ENCODE measurements at regions not wholly inside any gene's neighbourhood (a gene's known extent, or its start where the extent isn't known, plus 50 kb on each side); places are given as distances from the start of the nearest gene placed in this dataset.

GRCh38 chr15:91694131-91694830 is 159.2 kb upstream of the SLCO3A1 start:
- Histone ChIP-seq H3K4me3 (ENCODE audit: low read length in 3 of 3) (peak overlapping the region; percentile 42 to 62 (median 53)), H3K9me3 (ENCODE audit: control insufficient read depth in 3 of 3, low read length in 3 of 3) (no peaks in the 10 kb centered on the region), H3K36me3 (ENCODE audit: control insufficient read depth in 3 of 3, insufficient read depth in 3 of 3, low read length in 3 of 3) (no peaks in the 10 kb centered on the region), H3K9ac (ENCODE audit: low read depth in 1 of 3, low read length in 3 of 3) (peak overlapping the region; percentile 26 to 75 (median 39)), H3K27ac (ENCODE audit: low read depth, low read length) (peak overlapping the region; percentile 85), H3K27me3 (ENCODE audit: control insufficient read depth in 3 of 3, insufficient read depth in 3 of 3, low read length in 3 of 3) (no peaks in the 10 kb centered on the region), H3K4me1 (ENCODE audit: control insufficient read depth in 3 of 3, insufficient read depth in 3 of 3, low read length in 3 of 3) (no peaks in the 10 kb centered on the region)

- Histone ChIP-seq H3K4me3 (ENCODE audit: low read length in 3 of 3) (peak overlapping the region; percentile 42 to 62 (median 53)), H3K36me3 (ENCODE audit: control insufficient read depth in 3 of 3, insufficient read depth in 3 of 3, low read length in 3 of 3) (no peaks in the 10 kb centered on the region), H3K27me3 (ENCODE audit: control insufficient read depth in 3 of 3, insufficient read depth in 3 of 3, low read length in 3 of 3) (no peaks in the 10 kb centered on the region), H3K9me3 (ENCODE audit: control insufficient read depth in 3 of 3, low read length in 3 of 3) (no peaks in the 10 kb centered on the region), H3K4me1 (ENCODE audit: control insufficient read depth in 3 of 3, insufficient read depth in 3 of 3, low read length in 3 of 3) (no peaks in the 10 kb centered on the region), H3K27ac (ENCODE audit: low read depth, low read length) (peak overlapping the region; percentile 85), H3K9ac (ENCODE audit: low read depth in 1 of 3, low read length in 3 of 3) (peak overlapping the region in 2 of 3 donors; percentile 26 to 75)
Observed at GRCh38 chr15:91694831-91695210, 158.7 kb upstream of the SLCO3A1 start.

GRCh38 chr15:91695799-91696198 is 157.7 kb upstream of the SLCO3A1 start:
- Histone ChIP-seq H3K9me3 (ENCODE audit: control insufficient read depth in 3 of 3, low read length in 3 of 3) (no peaks in the 10 kb centered on the region), H3K4me1 (ENCODE audit: control insufficient read depth in 3 of 3, insufficient read depth in 3 of 3, low read length in 3 of 3) (no peaks in the 10 kb centered on the region), H3K9ac (ENCODE audit: low read depth in 1 of 3, low read length in 3 of 3) (no peak overlapping the region), H3K4me3 (ENCODE audit: low read length in 3 of 3) (no peak overlapping the region), H3K27me3 (ENCODE audit: control insufficient read depth in 3 of 3, insufficient read depth in 3 of 3, low read length in 3 of 3) (no peaks in the 10 kb centered on the region), H3K27ac (ENCODE audit: low read depth, low read length) (no peak overlapping the region), H3K36me3 (ENCODE audit: control insufficient read depth in 3 of 3, insufficient read depth in 3 of 3, low read length in 3 of 3) (no peaks in the 10 kb centered on the region)

GRCh38 chr15:91696981-91697380 is 156.5 kb upstream of the SLCO3A1 start:
- Histone ChIP-seq H3K9ac (ENCODE audit: low read depth in 1 of 3, low read length in 3 of 3) (no peak overlapping the region), H3K4me3 (ENCODE audit: low read length in 3 of 3) (no peak overlapping the region), H3K4me1 (ENCODE audit: control insufficient read depth in 3 of 3, insufficient read depth in 3 of 3, low read length in 3 of 3) (no peaks in the 10 kb centered on the region), H3K27ac (ENCODE audit: low read depth, low read length) (no peak overlapping the region), H3K9me3 (ENCODE audit: control insufficient read depth in 3 of 3, low read length in 3 of 3) (no peaks in the 10 kb centered on the region), H3K36me3 (ENCODE audit: control insufficient read depth in 3 of 3, insufficient read depth in 3 of 3, low read length in 3 of 3) (no peaks in the 10 kb centered on the region), H3K27me3 (ENCODE audit: control insufficient read depth in 3 of 3, insufficient read depth in 3 of 3, low read length in 3 of 3) (no peaks in the 10 kb centered on the region)

- Histone ChIP-seq H3K9me3 (ENCODE audit: control insufficient read depth in 3 of 3, low read length in 3 of 3) (no peaks in the 10 kb centered on the region), H3K27ac (ENCODE audit: low read depth, low read length) (no peak overlapping the region), H3K4me3 (ENCODE audit: low read length in 3 of 3) (no peak overlapping the region), H3K36me3 (ENCODE audit: control insufficient read depth in 3 of 3, insufficient read depth in 3 of 3, low read length in 3 of 3) (no peaks in the 10 kb centered on the region), H3K4me1 (ENCODE audit: control insufficient read depth in 3 of 3, insufficient read depth in 3 of 3, low read length in 3 of 3) (no peaks in the 10 kb centered on the region), H3K27me3 (ENCODE audit: control insufficient read depth in 3 of 3, insufficient read depth in 3 of 3, low read length in 3 of 3) (no peaks in the 10 kb centered on the region), H3K9ac (ENCODE audit: low read depth in 1 of 3, low read length in 3 of 3) (no peak overlapping the region)
Observed at GRCh38 chr15:91698241-91698640, 155.3 kb upstream of the SLCO3A1 start.

- Histone ChIP-seq H3K27ac (ENCODE audit: low read depth, low read length) (no peak overlapping the region), H3K4me3 (ENCODE audit: low read length in 3 of 3) (no peak overlapping the region), H3K9me3 (ENCODE audit: control insufficient read depth in 3 of 3, low read length in 3 of 3) (no peaks in the 10 kb centered on the region), H3K9ac (ENCODE audit: low read depth in 1 of 3, low read length in 3 of 3) (no peak overlapping the region), H3K27me3 (ENCODE audit: control insufficient read depth in 3 of 3, insufficient read depth in 3 of 3, low read length in 3 of 3) (no peaks in the 10 kb centered on the region), H3K4me1 (ENCODE audit: control insufficient read depth in 3 of 3, insufficient read depth in 3 of 3, low read length in 3 of 3) (no peaks in the 10 kb centered on the region), H3K36me3 (ENCODE audit: control insufficient read depth in 3 of 3, insufficient read depth in 3 of 3, low read length in 3 of 3) (no peaks in the 10 kb centered on the region)
Observed at GRCh38 chr15:91699741-91700140, 153.8 kb upstream of the SLCO3A1 start.

GRCh38 chr15:91703274-91703673 is 150.2 kb upstream of the SLCO3A1 start:
- H3K4me3 ChIP-seq (ENCODE audit: low read length in 3 of 3): no peak overlapping the region
- no peaks in the 10 kb centered on the region for H3K36me3 ChIP-seq (ENCODE audit: control insufficient read depth in 3 of 3, insufficient read depth in 3 of 3, low read length in 3 of 3)
- no peak overlapping the region for H3K27ac ChIP-seq (ENCODE audit: low read depth, low read length)
- H3K27me3 ChIP-seq (ENCODE audit: control insufficient read depth in 3 of 3, insufficient read depth in 3 of 3, low read length in 3 of 3): no peaks in the 10 kb centered on the region
- no peaks in the 10 kb centered on the region for H3K9me3 ChIP-seq (ENCODE audit: control insufficient read depth in 3 of 3, low read length in 3 of 3)
- H3K4me1 ChIP-seq (ENCODE audit: control insufficient read depth in 3 of 3, insufficient read depth in 3 of 3, low read length in 3 of 3): peaks cover 0 to 3% (median 0%) of the 10 kb centered on the region in 3 donors
- H3K9ac ChIP-seq (ENCODE audit: low read depth in 1 of 3, low read length in 3 of 3): no peak overlapping the region

GRCh38 chr15:91704343-91704742 is 149.2 kb upstream of the SLCO3A1 start:
- Histone ChIP-seq H3K27ac (ENCODE audit: low read depth, low read length) (no peak overlapping the region), H3K4me3 (ENCODE audit: low read length in 3 of 3) (no peak overlapping the region), H3K9me3 (ENCODE audit: control insufficient read depth in 3 of 3, low read length in 3 of 3) (no peaks in the 10 kb centered on the region), H3K27me3 (ENCODE audit: control insufficient read depth in 3 of 3, insufficient read depth in 3 of 3, low read length in 3 of 3) (no peaks in the 10 kb centered on the region), H3K4me1 (ENCODE audit: control insufficient read depth in 3 of 3, insufficient read depth in 3 of 3, low read length in 3 of 3) (peaks cover 0 to 3% (median 0%) of the 10 kb centered on the region in 3 donors), H3K9ac (ENCODE audit: low read depth in 1 of 3, low read length in 3 of 3) (no peak overlapping the region), H3K36me3 (ENCODE audit: control insufficient read depth in 3 of 3, insufficient read depth in 3 of 3, low read length in 3 of 3) (no peaks in the 10 kb centered on the region)

GRCh38 chr15:91706322-91707032 is 147.0 kb upstream of the SLCO3A1 start:
- Histone ChIP-seq H3K4me3 (ENCODE audit: low read length in 3 of 3) (no peak overlapping the region), H3K36me3 (ENCODE audit: control insufficient read depth in 3 of 3, insufficient read depth in 3 of 3, low read length in 3 of 3) (no peaks in the 10 kb centered on the region), H3K4me1 (ENCODE audit: control insufficient read depth in 3 of 3, insufficient read depth in 3 of 3, low read length in 3 of 3) (peaks cover 0 to 3% (median 0%) of the 10 kb centered on the region in 3 donors), H3K9me3 (ENCODE audit: control insufficient read depth in 3 of 3, low read length in 3 of 3) (no peaks in the 10 kb centered on the region), H3K27ac (ENCODE audit: low read depth, low read length) (peak overlapping the region; percentile 60), H3K27me3 (ENCODE audit: control insufficient read depth in 3 of 3, insufficient read depth in 3 of 3, low read length in 3 of 3) (peaks cover 0 to 3% (median 0%) of the 10 kb centered on the region in 3 donors), H3K9ac (ENCODE audit: low read depth in 1 of 3, low read length in 3 of 3) (no peak overlapping the region)

- Histone ChIP-seq H3K4me1 (ENCODE audit: control insufficient read depth in 3 of 3, insufficient read depth in 3 of 3, low read length in 3 of 3) (peaks cover 0 to 3% (median 0%) of the 10 kb centered on the region in 3 donors), H3K4me3 (ENCODE audit: low read length in 3 of 3) (no peak overlapping the region), H3K9ac (ENCODE audit: low read depth in 1 of 3, low read length in 3 of 3) (no peak overlapping the region), H3K36me3 (ENCODE audit: control insufficient read depth in 3 of 3, insufficient read depth in 3 of 3, low read length in 3 of 3) (no peaks in the 10 kb centered on the region), H3K27ac (ENCODE audit: low read depth, low read length) (no peak overlapping the region), H3K9me3 (ENCODE audit: control insufficient read depth in 3 of 3, low read length in 3 of 3) (no peaks in the 10 kb centered on the region), H3K27me3 (ENCODE audit: control insufficient read depth in 3 of 3, insufficient read depth in 3 of 3, low read length in 3 of 3) (peaks cover 0 to 7% (median 3%) of the 10 kb centered on the region in 3 donors)
Observed at GRCh38 chr15:91710080-91710698, 143.3 kb upstream of the SLCO3A1 start.

Measured in skeletal muscle tissue (tissue), 3 donors.